Hepatocyte (in vitro differentiated cells): ENCODE measurements at regions not wholly inside any gene's neighbourhood (a gene's known extent, or its start where the extent isn't known, plus 50 kb on each side); places are given as distances from the start of the nearest gene placed in this dataset.

Experiments used
- DNase-seq: peaks from one replicate; pipeline ENCODE4 v3.0.0-alpha.2; 2016; ENCODE audit warnings: low spot score
- H2AFZ ChIP-seq: fragments of 200-600 bp; sonication (generic); 2 replicates; pipeline ENCODE4 v1.6.0; 2016; ENCODE audit warnings: antibody characterized with exemption, mild to moderate bottlenecking
- H3K27ac ChIP-seq: fragments of 200-600 bp; sonication (generic); 2 replicates; pipeline ENCODE4 v1.5.1; 2016; ENCODE audit warnings: mild to moderate bottlenecking
- H3K27me3 ChIP-seq: fragments of 200-600 bp; sonication (generic); 2 replicates; pipeline ENCODE4 v1.6.1; 2016
- H3K36me3 ChIP-seq: fragments of 200-600 bp; sonication (generic); replicated peaks from 2 replicates; pipeline ENCODE4 v1.5.1; 2016; ENCODE audit warnings: low read depth; ENCODE audit not compliant: insufficient read depth
- H3K4me1 ChIP-seq: fragments of 200-600 bp; sonication (generic); 2 replicates; pipeline ENCODE4 v1.5.1; 2016; ENCODE audit warnings: mild to moderate bottlenecking, moderate library complexity; ENCODE audit not compliant: insufficient read depth
- H3K4me2 ChIP-seq: fragments of 200-600 bp; sonication (generic); 2 replicates; pipeline ENCODE4 v1.6.0; 2016
- H3K4me3 ChIP-seq: fragments of 200-600 bp; sonication (generic); 2 replicates; pipeline ENCODE4 v1.5.1; 2016; ENCODE audit warnings: mild to moderate bottlenecking
- H3K79me2 ChIP-seq: fragments of 200-600 bp; sonication (generic); 2 replicates; pipeline ENCODE4 v1.6.0; 2017; ENCODE audit warnings: mild to moderate bottlenecking
- H3K9me2 ChIP-seq: fragments of 200-600 bp; sonication (generic); replicated peaks from 2 replicates; pipeline ENCODE4 v1.6.0; 2017; ENCODE audit warnings: mild to moderate bottlenecking; ENCODE audit not compliant: insufficient read depth
- H3K9me3 ChIP-seq: fragments of 200-600 bp; sonication (generic); 2 replicates; pipeline ENCODE4 v1.5.1; 2016; ENCODE audit warnings: low read depth, mild to moderate bottlenecking
- H4K20me1 ChIP-seq: fragments of 200-600 bp; sonication (generic); 2 replicates; pipeline ENCODE4 v1.6.0; 2016; ENCODE audit warnings: mild to moderate bottlenecking; ENCODE audit not compliant: insufficient read depth, poor library complexity, severe bottlenecking
- EZH2 ChIP-seq: fragments of 200-600 bp; sonication (generic); IDR thresholded peaks from 2 replicates; pipeline ENCODE4 v1.6.1; 2016; ENCODE audit warnings: antibody characterized with exemption, mild to moderate bottlenecking, borderline replicate concordance
- EZH2phosphoT487 ChIP-seq: fragments of 200-600 bp; sonication (generic); IDR thresholded peaks from one replicate; pipeline ENCODE4 v1.6.1; 2018; ENCODE audit warnings: antibody characterized with exemption, mild to moderate bottlenecking, low read depth, moderate library complexity; ENCODE audit not compliant: unreplicated experiment, severe bottlenecking
- WGBS: methylation state at CpG from one replicate; pipeline ENCODE4 v1.1.6; 2016; ENCODE audit warnings: low lambda C conversion rate; ENCODE audit errors: missing lambda C conversion rate; 5-methylcytosine and 5-hydroxymethylcytosine counted together
- TF ChIP-seq, protein P1 (sequence below): fragments of 200-600 bp; sonication (generic); IDR thresholded peaks from 2 replicates; pipeline ENCODE4 v1.5.1; 2016; ENCODE audit warnings: antibody characterized with exemption, mild to moderate bottlenecking; ENCODE audit not compliant: poor library complexity

DNA sequence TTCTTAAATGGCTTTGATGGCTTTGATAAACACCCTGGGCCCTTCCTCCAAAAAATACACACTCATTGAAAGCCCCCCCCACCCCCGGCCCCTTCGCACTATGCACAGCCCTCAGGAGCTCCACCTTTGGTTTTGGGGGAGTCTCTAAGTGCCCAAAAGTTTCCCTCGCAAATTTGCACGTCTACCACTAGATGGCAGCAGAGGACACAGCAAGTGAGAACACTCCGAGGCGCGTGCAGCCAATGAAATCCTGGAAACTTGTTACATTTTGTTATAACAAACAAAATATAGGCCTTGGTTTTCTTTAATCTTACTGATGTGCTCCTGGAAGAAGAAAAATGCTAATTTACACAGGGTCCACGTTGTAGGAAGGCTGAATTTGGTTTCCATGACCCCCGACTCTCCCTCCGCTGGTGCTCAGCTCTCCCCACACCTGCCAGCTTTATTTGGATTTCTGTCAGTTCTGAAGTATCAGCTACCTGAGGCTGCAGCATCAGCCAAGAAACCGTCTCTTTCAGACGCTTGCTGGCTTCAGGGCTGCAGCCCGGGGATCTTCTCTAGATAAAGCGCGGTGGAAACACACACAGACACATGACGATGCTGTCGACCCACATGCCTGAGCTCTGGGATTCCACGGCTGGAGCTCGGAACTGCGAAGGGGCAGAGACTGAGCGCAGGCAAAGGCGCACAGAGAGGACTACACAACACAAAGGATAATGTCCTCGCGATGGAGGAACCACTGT lies 148.3 kb upstream of the RPS6KA2 start:
- no peaks in the 10 kb centered on the region for H3K36me3 ChIP-seq
- no peak overlapping the region for H2AFZ ChIP-seq
- TF ChIP-seq EZH2, result no peak
- TF ChIP-seq EZH2phosphoT487, result no peak
- TF ChIP-seq, protein P1, sequence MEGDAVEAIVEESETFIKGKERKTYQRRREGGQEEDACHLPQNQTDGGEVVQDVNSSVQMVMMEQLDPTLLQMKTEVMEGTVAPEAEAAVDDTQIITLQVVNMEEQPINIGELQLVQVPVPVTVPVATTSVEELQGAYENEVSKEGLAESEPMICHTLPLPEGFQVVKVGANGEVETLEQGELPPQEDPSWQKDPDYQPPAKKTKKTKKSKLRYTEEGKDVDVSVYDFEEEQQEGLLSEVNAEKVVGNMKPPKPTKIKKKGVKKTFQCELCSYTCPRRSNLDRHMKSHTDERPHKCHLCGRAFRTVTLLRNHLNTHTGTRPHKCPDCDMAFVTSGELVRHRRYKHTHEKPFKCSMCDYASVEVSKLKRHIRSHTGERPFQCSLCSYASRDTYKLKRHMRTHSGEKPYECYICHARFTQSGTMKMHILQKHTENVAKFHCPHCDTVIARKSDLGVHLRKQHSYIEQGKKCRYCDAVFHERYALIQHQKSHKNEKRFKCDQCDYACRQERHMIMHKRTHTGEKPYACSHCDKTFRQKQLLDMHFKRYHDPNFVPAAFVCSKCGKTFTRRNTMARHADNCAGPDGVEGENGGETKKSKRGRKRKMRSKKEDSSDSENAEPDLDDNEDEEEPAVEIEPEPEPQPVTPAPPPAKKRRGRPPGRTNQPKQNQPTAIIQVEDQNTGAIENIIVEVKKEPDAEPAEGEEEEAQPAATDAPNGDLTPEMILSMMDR, result peak; percentile 95
- no peaks in the 10 kb centered on the region for H3K79me2 ChIP-seq
- H3K9me3 ChIP-seq, result no peaks in the 10 kb centered on the region
- no peak overlapping the region for H3K4me2 ChIP-seq
- H4K20me1 ChIP-seq, result no peaks in the 10 kb centered on the region
- H3K27me3 ChIP-seq, result no peaks in the 10 kb centered on the region
- no peaks in the 10 kb centered on the region for H3K4me1 ChIP-seq
- no peak overlapping the region for H3K4me3 ChIP-seq
- WGBS, result 59% methylated on average over 22 of the region's 24 CpGs
- no peak overlapping the region for H3K27ac ChIP-seq
- DNase-seq, result peak; percentile 85
- no peaks in the 10 kb centered on the region for H3K9me2 ChIP-seq

GRCh38 chr6:166774770-166775169 lies 147.7 kb upstream of the RPS6KA2 start:
- H3K4me3 ChIP-seq, result no peak overlapping the region
- H3K9me3 ChIP-seq, result no peaks in the 10 kb centered on the region
- H3K27ac ChIP-seq, result no peak overlapping the region
- TF ChIP-seq EZH2phosphoT487 (no peak), EZH2 (no peak)
- TF ChIP-seq, protein P1, result no peak
- 73% methylated on average over 12 of the region's 12 CpGs for WGBS
- no peak overlapping the region for H2AFZ ChIP-seq
- no peaks in the 10 kb centered on the region for H3K79me2 ChIP-seq
- DNase-seq, result no peak
- no peaks in the 10 kb centered on the region for H3K4me1 ChIP-seq
- no peaks in the 10 kb centered on the region for H3K9me2 ChIP-seq
- no peaks in the 10 kb centered on the region for H4K20me1 ChIP-seq
- H3K36me3 ChIP-seq, result no peaks in the 10 kb centered on the region
- no peak overlapping the region for H3K4me2 ChIP-seq
- H3K27me3 ChIP-seq, result no peaks in the 10 kb centered on the region

DNA sequence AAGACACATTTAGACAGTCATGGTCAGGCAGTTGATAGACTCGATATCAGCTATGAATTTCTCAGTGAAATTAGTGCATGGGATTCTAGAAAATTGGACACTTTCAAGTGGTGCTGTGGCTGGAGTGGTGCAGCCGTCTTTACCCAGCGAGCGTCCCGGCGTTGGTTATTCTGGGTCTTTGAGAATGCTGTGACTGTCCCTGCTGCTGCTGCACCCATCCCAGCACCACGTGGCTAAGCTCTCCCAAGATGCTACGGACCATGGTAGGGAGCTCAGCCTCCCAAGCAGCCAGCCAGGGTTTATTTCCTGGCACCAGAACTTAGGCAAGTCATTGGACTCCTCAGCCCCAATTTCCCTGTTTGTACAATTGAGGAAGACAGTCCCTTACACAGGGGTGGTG lies 147.2 kb upstream of the RPS6KA2 start:
- WGBS, result 88% methylated on average over 8 of the region's 8 CpGs
- Histone ChIP-seq H3K36me3 (no peaks in the 10 kb centered on the region), H3K4me1 (no peaks in the 10 kb centered on the region)

More for the DNA sequence above, 147.2 kb upstream of the RPS6KA2 start:
- no peaks in the 10 kb centered on the region for H3K27me3 ChIP-seq
- TF ChIP-seq, protein P1, result no peak
- no peak for TF ChIP-seq EZH2
- no peak for TF ChIP-seq EZH2phosphoT487
- H3K79me2 ChIP-seq, result no peaks in the 10 kb centered on the region
- no peak for DNase-seq
- no peaks in the 10 kb centered on the region for H4K20me1 ChIP-seq
- H3K27ac ChIP-seq, result no peak overlapping the region
- no peak overlapping the region for H3K4me2 ChIP-seq
- H3K9me2 ChIP-seq, result no peaks in the 10 kb centered on the region
- no peak overlapping the region for H3K4me3 ChIP-seq
- no peak overlapping the region for H2AFZ ChIP-seq
- H3K9me3 ChIP-seq, result no peaks in the 10 kb centered on the region
